HG03159 (cell line): ENCODE measurements at regions not wholly inside any gene's neighbourhood (a gene's known extent, or its start where the extent isn't known, plus 50 kb on each side); places are given as distances from the start of the nearest gene placed in this dataset.

ENCODE experiments used
- ATAC-seq: cut with Tn5 transposase; IDR thresholded peaks from one replicate; pipeline ENCODE4 v1.9.1; 2021; ENCODE audit warnings: mild to moderate bottlenecking, moderate library complexity; ENCODE audit not compliant: unreplicated experiment

DNA sequence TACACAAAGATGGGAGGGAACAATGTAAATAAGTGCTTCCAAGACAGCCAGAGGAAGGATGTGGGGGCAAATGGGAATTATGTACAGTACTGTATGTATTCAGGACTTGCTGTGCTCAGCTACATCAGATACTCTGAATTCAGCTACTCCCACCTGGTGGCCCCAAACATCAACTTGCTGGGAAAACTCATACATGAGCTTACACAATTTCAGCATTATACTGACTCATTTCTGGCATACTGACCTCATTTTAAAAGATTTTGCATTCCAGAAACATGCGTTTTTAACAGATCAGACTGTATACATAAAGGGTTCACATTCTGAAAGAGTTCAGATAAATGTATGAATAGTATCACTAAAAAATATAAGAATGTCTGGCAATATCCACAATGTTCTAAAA, 59.7 kb downstream of the GPX5 start:
- no peak for ATAC-seq

DNA sequence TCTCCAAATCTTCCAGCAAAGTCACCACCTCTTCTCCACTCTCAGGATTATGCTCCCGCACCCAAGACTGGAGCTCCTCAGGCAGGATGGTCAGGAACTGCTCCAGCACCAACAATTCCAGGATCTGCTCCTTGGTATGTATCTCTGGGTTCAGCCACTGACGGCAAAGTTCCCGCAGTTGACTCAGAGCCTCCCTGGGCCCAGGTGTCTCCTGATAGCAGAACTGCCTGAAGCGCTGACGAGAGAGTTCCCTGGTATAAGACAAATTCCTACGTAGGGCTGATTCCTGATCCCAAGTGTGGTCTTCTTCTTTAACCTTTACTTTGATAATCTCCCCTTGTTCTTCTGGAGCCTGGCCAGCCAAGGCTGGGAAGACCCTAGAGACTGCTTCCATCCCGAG, 60.6 kb downstream of the GPX5 start:
- ATAC-seq, result no peak

DNA sequence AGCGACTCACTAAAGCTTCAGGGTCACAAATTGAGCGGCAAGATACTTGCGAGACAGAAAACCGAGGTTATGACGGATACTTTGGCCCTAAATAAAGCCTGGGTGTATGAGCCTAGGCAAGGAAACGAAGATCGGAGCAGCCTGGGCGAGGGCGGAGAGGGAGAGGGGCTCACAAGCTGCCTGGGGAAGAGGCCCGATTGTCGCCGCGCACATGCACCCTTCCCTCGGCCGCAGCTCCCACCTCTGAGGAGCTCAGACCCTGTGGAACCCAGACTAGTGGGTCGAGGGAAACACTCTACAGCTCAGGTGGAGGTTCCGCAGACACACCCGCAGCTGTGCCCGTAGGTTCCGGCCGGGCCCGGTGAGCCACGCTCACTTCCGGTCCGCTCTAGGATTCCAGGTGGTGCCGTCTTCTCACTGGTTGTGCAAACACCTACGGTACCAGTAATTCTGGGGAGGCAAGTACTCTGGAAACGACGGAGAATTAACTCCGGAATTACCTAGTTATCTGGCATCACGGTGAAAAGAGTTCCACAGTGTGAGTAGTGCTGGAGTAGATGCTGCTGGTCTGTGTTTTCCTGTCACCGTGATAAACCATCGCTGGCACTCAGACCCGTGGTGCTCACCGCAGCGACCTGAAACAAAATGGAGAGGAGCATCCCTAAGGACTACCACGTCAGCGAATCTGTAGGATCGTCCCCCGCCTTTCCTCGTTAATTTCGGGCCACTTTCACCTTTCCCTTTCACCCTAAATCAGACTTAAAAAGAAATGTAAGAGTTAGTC, 61.5 kb downstream of the GPX5 start:
- peak; percentile 70 for ATAC-seq

DNA sequence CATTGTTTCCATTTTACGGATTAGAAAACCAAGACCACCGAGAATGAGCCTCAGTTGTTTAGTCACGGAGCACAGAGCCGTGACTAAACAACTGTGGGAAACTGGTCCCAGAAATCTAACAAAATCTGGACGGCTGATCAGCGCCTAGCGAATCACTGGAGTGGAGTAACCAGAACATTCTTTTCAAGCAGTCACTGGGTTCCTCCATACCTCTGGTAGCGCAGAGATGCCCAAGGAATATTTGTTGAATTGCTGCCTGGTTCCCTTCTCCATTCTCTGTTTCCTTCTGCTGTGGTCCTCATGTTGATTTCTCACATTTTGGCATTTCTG, 62.0 kb downstream of the GPX5 start:
- no peak for ATAC-seq

DNA sequence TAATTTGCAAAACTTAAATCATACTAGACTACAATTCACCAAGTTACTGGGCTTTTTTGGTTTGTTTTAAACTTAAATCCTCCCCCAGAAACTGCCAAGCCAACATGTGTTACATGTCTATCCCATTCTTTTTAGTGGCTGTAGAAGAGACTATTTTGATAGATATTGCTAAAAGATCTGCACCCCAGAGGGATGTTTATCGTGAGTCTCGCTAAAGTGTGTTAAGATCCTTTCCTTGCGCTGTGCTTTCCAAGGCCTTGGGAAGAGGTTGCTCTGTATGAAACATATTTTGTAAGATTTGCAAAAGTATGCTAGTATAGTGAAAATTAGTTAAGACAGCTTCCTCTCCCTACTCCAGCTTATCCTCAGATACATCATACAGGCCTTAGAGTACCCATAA, 63.0 kb downstream of the GPX5 start:
- ATAC-seq, result no peak

DNA sequence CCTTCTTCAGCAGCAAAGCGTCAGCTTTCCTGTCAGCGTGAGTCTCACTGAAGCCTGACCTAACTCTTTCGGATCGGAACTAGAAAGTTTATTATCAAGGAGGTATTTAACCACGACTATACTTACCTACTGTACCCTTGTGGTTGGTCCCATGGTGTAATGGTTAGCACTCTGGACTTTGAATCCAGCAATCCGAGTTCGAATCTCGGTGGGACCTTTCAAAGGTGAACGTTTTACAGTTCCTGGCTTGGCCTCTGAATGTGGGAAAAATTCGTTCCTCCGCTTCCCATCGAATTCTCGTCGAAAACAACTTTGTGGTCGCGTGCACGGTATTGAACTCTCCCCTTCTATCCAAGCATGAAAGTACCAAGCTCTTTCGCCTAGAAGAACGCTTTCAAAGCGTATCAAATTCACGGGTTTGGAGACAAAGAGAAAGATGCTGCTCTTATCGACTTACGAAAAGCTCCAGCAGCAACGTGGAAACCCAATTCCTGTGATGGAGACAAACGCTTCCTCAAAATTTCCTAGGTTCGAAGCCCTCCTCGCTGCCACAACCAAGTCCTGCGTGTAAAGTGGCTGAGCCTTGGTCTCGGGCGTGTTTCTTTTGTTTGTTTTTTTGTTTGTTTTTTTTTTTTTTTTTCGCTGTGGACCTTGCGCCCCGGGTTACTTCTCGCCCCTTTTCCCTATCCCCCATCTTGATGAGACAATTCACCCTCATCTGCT, 63.7 kb downstream of the GPX5 start:
- no peak for ATAC-seq

DNA sequence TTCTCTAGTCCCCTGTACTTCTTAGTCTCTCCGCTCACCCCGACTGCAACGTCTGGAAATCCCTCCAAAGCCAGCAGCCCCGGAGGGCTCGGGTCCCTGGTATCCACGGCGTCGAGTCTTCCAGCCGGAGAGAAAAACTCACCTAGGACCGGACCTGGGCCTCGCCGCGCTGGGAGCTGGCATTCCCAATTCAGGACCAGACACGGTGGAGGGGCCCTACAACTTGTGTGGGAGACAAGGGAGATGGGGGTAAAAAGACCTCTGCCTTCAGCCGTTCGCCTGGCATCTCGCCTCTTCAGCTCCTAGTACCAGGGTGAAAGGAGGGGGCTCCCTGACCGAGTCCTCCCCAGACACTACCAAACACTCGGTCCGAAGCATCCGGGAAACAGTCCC, 64.3 kb downstream of the GPX5 start:
- no peak for ATAC-seq

DNA sequence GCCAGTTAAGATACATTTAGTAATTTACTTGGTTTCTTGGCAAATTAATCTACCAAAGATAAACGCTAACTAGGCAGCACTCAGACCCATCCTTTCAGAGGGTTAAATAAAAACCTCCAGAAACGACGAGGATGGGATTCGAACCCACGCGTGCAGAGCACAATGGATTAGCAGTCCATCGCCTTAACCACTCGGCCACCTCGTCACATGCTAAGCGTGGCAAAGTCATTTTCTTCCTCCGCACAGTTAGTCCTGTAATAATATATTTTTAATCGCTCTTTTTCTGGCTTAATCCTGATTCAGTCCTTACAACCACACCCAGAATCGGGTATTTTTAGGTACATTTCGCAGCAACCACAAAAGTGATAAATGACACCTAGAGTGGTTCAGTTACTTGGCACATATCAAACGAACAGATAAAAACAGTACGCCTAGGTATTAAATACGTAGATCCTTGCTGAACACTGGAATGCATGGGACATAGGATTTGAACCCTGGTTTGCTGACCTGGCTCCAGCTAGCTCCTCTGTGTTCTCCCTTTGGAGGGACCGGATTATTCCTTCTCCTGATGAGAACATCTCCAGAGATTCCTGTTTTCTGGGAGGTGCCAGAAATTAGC, 71.6 kb downstream of the GPX5 start:
- ATAC-seq, result no peak

DNA sequence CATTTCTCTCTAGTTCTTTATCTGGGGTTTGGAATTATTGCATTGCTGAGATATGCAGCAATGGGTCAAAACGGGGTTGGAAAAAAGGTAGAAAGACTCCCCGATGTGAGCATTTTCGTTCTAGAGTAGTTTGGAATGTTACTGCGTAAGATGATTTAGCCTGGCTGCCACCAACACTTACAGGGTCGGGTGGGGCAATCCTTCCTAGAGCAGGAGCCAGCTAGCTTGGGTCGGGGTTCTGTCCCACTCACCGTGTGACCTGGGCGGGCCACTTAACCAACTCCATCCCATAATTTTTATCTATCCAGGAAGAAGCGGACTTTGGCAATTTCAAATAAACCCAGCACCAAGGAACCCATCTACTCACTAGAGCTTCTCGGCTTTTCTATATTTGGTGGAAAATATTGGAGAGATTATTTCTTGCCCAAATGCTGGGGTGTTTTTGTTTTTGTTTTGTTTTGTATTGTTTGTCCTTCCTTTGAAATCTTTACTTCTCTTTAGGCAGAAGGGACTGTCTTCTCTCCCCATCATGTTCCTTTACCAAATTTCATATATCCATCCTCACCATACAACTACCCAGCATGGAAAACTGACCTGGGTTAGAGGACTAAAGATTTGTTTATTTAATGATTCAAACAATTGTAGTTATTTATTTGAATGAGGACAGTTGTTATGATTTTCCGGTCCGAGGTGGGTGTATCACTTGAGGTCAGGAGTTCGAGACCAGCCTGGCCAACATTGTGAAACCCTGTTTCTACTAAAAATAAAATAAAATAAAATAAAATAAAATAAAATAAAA, 72.4 kb downstream of the GPX5 start:
- no peak for ATAC-seq

DNA sequence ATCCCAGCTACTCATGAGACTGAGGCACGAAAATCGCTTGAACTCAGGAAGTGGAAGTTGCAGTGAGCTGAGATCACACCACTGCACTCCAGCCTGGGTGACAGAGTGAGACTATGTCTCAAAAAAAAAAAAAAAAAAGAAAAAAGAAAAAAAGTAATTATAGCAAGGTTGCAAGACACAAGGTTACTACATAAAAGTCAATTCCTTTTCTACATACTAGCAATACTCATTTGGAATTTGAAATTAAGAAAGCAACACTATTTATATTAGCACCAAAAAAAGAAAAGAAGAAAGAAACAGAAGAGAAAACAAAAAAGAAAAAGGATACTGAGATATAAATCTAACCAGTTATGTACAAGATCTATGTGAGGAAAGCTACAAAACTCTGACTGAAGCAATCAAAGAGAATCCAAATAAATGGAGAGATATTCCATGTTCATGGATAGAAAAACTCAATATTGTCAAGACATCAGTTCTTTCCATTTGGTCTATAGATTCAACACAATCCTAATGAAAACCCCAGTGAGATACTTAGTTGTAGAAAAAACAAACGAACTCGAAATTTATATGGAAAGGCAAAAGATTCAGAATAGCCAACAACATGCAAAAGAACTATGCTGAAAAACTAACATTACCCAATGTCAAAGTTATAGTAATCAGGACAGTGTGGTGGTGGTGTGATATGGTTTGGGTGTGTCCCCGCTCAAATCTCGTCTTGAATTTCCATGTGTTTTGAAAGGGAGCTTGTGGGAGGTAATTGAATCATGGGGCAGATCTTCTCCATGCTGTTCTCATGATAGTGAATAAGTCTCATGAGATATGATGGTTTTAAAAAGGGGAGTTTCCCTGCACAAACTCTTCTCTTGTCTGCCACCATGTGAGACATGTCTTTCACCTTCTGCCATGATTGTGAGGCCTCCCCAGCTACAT, 73.3 kb downstream of the GPX5 start:
- ATAC-seq, result no peak

DNA sequence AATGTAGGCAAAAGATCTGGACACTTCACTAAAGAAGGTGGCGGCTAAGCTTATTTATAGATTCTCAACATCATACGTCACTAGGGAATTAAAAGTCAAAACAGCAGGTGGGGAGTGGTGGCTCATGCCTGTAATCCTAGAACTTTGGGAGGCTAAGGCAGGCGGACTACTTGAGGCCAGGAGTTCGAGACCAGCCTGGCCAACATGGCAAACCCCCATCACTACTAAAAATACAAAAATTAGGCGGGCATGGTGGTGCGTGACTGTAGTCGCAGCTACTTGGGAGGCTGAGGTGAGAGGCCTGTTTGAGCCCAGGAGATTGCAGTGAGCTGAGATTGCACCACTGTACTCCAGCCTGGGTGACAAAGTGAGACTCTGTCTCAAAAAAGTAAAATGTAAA, 74.6 kb downstream of the GPX5 start:
- no peak for ATAC-seq

DNA sequence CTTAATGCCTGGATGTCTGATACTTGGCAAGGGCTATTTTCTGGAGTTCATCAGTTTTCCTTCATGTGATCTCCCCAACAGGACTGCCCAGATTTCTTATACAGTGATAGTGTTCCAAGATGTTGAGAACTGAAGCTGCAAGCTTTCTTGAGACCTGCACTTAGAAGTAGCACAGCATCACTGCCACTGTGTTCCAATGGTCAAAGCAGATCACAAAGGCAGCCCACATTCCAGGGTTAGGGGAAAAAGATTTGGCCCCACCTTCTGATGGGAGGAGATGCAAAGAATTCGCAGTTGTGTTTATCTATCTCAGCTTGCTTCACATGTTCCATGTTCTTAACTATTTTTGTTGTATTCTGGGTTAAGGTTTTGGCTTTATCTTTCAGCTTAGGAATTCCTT, 78.2 kb downstream of the GPX5 start:
- no peak for ATAC-seq

DNA sequence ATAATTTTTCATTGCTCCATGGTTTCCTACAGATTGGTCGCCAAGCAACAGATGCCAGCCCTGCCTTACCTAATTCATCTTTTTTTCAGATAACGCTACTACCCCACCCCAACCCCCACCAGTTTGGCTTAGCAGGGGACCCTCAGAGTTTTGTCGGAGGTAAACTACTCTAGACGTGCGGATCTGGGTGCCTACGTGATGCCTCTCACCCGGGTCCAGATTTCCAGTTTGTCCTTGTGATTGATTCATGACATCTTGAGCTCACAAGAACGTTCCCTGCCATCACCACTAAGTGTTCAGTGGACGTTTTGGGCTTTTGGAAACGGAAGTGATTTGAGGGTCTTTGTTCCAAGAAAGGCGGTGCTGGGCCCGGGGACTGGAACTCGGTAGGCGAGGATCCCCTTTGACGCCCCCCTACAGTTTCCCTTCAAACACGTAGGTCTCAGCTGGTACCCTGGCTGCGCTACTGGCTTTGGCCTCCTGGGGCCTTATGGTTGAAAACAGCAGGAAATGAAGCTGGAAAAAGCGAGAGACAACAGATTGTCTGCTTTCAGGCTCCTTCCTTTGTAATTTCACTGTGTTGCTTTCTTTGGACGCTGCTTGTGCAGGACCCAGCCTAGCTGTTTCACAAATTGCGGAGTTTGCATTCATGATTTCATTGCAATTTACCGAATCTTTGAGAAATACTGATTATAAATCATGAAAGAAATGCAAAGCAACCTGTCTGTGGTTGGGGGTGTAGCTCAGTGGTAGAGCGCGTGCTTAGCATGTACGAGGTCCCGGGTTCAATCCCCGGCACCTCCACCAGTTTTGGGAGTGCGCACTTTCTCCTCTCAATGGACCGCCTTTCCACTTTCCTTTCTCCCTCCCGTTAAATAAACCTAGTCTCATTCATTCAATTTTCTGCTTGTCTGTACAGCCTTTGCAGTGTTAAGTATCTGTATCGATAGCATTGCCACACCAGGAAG, 81.0 kb downstream of the GPX5 start:
- no peak for ATAC-seq

DNA sequence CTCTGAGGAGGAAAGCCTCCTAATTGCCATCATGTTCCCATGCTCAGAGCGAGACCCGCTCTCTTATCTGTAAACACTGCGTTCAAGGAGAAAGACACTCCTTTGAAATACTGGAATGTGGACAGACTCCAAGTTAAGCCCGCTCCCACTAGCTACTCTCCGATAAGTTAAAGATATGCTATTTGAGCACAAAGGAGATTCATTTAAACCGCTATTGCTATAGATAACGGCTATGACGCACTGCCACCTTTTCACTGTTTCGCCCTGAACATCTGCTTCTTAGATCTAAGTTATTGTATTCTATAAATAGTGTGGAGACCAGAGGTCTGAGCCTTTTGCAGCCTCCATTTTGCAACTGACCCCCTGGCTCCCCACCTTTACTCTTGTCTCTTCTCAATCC, 82.3 kb downstream of the GPX5 start:
- ATAC-seq, result no peak

DNA sequence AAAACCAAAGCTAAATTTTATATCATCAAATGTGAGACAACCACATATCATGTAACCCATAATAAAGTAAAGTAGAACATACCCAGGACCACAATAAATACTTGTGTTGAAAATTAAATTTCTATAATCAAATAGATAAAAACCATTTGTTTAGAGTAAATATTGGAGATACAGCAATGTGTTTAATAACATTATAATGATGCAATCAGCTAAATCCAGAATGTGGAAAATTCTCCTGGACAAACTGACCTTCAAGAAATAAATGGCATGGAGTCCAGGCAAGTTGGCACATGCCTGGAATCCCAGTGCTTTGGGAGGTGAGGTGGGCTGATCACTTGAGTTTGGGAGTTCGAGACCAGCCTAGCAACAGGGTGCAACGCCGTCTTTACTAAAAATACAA, 84.0 kb downstream of the GPX5 start:
- no peak for ATAC-seq

DNA sequence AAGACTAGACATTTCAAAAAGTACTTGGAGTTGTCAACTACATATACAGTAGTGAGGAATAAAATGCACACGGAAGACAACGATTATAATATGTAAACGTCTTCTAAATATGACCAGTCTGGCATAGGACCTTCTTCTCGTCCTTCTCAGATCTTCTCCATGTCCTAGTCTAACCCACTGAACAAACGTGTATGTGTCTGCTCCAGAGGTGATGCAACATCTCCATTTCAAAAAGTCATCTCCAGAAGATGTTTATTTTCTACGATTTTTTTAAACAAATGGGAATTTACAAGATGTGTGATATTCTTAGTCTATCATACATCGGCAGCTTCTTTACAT, 89.9 kb downstream of the GPX5 start:
- no peak for ATAC-seq

DNA sequence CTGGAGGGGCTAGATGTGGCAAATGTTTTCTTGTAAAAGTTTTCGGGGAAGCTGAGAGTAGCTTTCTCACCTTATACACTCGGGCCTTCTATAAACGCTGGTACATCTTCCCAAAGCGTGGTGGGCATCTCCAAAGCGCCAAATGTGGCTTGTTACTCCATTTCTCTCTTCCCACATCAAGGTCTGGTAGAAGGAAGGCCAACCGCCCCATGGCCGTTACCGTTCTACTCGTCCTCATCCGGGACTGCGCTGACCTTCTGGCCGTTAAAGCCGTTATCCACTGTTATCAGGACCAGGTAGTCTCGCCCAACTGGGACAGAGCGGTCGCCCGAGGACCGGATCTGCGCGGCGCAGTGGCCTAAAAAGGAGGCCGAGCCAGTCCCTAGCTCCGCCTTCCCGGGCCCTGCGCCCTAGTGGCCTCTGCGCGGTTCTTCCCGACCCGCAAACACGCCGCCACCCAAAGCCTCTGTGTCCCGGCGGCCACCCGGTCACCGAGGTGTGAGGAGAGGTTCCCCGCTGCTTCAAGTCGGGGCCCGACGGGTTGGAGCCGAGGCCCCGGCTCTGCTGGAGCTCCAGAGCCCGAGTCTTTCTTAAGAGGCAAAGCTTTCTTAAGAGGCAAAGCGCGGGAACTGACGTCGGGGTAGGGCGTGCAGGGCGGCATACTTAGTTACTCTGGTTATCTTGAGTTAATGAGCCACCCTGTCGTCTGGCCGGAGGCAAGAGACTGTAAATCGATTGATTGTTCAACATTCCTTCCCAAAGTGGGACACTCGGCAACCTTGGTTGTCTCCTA, 90.5 kb downstream of the GPX5 start:
- ATAC-seq, result no peak

DNA sequence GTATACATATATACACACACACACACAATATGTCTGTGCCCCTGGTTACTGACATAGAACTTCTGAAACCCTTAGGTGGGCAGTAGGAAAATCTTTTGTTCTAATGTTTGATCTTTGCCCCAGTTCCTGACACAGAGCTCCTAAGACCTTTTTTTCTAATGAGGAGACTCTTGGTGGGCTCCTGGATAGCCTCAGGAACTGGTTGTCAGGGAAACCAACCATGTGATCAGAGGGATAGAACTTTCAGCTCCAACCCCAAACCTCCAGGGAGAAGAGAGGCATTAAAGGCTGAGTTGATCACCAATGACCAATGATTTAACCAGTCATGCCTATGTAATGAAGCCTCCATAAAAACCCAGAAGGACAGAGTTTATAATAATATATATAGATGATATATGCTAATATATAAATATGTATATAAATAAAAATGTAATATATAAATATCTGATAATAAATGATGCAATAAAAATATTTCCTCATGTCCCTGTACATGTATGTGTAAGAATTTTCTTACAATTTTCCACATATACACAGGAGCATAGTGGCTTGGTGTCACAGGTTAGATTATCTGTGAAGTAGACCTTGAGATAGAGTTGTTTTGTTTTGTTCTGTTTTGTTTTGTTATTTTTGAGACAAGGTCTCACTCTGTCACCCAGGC, 93.3 kb downstream of the GPX5 start:
- no peak for ATAC-seq
